BLaER1 (cell line): ENCODE measurements at regions not wholly inside any gene's neighbourhood (a gene's known extent, or its start where the extent isn't known, plus 50 kb on each side); places are given as distances from the start of the nearest gene placed in this dataset.
"Not testable (repeated sequence)": the region's sequence is repeated elsewhere in the genome, so short reads cannot be mapped to it uniquely, and the experiment has no call there.

Experiments
- H3K27ac ChIP-seq: shearing (Covaris generic); formaldehyde crosslinking; 2 replicates; pipeline ENCODE4 v1.8.1; 2022
- H3K27me3 ChIP-seq: shearing (Covaris generic); formaldehyde crosslinking; 2 replicates; pipeline ENCODE4 v1.8.1; 2022
- H3K36me3 ChIP-seq: shearing (Covaris generic); formaldehyde crosslinking; 2 replicates; pipeline ENCODE4 v1.8.1; 2022
- H3K4me1 ChIP-seq: shearing (Covaris generic); formaldehyde crosslinking; 2 replicates; pipeline ENCODE4 v1.8.1; 2022
- H3K4me2 ChIP-seq: shearing (Covaris generic); formaldehyde crosslinking; 2 replicates; pipeline ENCODE4 v1.8.1; 2022
- H3K4me3 ChIP-seq: shearing (Covaris generic); formaldehyde crosslinking; 2 replicates; pipeline ENCODE4 v1.8.1; 2022
- H3K9ac ChIP-seq: shearing (Covaris generic); formaldehyde crosslinking; 2 replicates; pipeline ENCODE4 v1.8.1; 2022
- H3K9me3 ChIP-seq: shearing (Covaris generic); formaldehyde crosslinking; 2 replicates; pipeline ENCODE4 v1.8.1; 2022
- H4K20me1 ChIP-seq: shearing (Covaris generic); formaldehyde crosslinking; 2 replicates; pipeline ENCODE4 v1.8.1; 2022
- Cebpa-rat ChIP-seq: shearing (Covaris generic); IDR thresholded peaks from 2 replicates; pipeline ENCODE4 v1.8.1; 2022

- no peaks in the 10 kb centered on the region for H3K9me3 ChIP-seq
- no peaks in the 10 kb centered on the region for H3K36me3 ChIP-seq
- no peaks in the 10 kb centered on the region for H4K20me1 ChIP-seq
- H3K4me3 ChIP-seq = no peak overlapping the region
- H3K27me3 ChIP-seq = no peaks in the 10 kb centered on the region
- no peak overlapping the region for H3K27ac ChIP-seq
- no peak overlapping the region for H3K9ac ChIP-seq
- no peaks in the 10 kb centered on the region for H3K4me1 ChIP-seq
- H3K4me2 ChIP-seq = no peak overlapping the region
- no peak for TF ChIP-seq Cebpa-rat
Measured at GRCh38 chr2:187679454-187679853, 125.2 kb upstream of the TFPI start.

- Histone ChIP-seq H3K27me3 (no peaks in the 10 kb centered on the region), H3K4me3 (no peak overlapping the region), H3K27ac (no peak overlapping the region), H3K4me1 (no peaks in the 10 kb centered on the region), H3K9me3 (no peaks in the 10 kb centered on the region), H3K36me3 (no peaks in the 10 kb centered on the region), H4K20me1 (no peaks in the 10 kb centered on the region), H3K9ac (no peak overlapping the region), H3K4me2 (no peak overlapping the region)
- no peak for TF ChIP-seq Cebpa-rat
Measured at GRCh38 chr2:187684174-187684573, 129.9 kb upstream of the TFPI start.

- H4K20me1 ChIP-seq = no peaks in the 10 kb centered on the region
- no peak overlapping the region for H3K27ac ChIP-seq
- no peaks in the 10 kb centered on the region for H3K4me1 ChIP-seq
- TF ChIP-seq Cebpa-rat = no peak
- no peaks in the 10 kb centered on the region for H3K27me3 ChIP-seq
- H3K9me3 ChIP-seq = no peaks in the 10 kb centered on the region
- H3K9ac ChIP-seq = no peak overlapping the region
- no peak overlapping the region for H3K4me2 ChIP-seq
- no peaks in the 10 kb centered on the region for H3K36me3 ChIP-seq
- no peak overlapping the region for H3K4me3 ChIP-seq
Measured at GRCh38 chr2:187686416-187687024, 132.3 kb upstream of the TFPI start.

GRCh38 chr2:187687585-187687984, 133.3 kb upstream of the TFPI start:
- Histone ChIP-seq H3K27me3 (no peaks in the 10 kb centered on the region), H3K4me2 (no peak overlapping the region), H3K27ac (no peak overlapping the region), H3K4me1 (no peaks in the 10 kb centered on the region), H3K36me3 (no peaks in the 10 kb centered on the region), H4K20me1 (no peaks in the 10 kb centered on the region), H3K9me3 (no peaks in the 10 kb centered on the region), H3K4me3 (no peak overlapping the region), H3K9ac (no peak overlapping the region)
- TF ChIP-seq Cebpa-rat = no peak

- H3K36me3 ChIP-seq = no peaks in the 10 kb centered on the region
- H3K4me3 ChIP-seq = no peak overlapping the region
- no peak overlapping the region for H3K4me2 ChIP-seq
- no peaks in the 10 kb centered on the region for H3K27me3 ChIP-seq
- H3K27ac ChIP-seq = no peak overlapping the region
- no peaks in the 10 kb centered on the region for H4K20me1 ChIP-seq
- H3K9me3 ChIP-seq = no peaks in the 10 kb centered on the region
- no peak for TF ChIP-seq Cebpa-rat
- no peak overlapping the region for H3K9ac ChIP-seq
- no peaks in the 10 kb centered on the region for H3K4me1 ChIP-seq
Measured at GRCh38 chr2:187689372-187689771, 135.1 kb upstream of the TFPI start.

GRCh38 chr2:187693923-187694322, 139.7 kb upstream of the TFPI start:
- H3K9ac ChIP-seq = no peak overlapping the region
- no peak overlapping the region for H3K4me2 ChIP-seq
- no peak overlapping the region for H3K4me3 ChIP-seq
- H3K36me3 ChIP-seq = no peaks in the 10 kb centered on the region
- H3K27me3 ChIP-seq = no peaks in the 10 kb centered on the region
- H3K4me1 ChIP-seq = no peaks in the 10 kb centered on the region
- no peak overlapping the region for H3K27ac ChIP-seq
- no peak for TF ChIP-seq Cebpa-rat
- no peaks in the 10 kb centered on the region for H3K9me3 ChIP-seq
- no peaks in the 10 kb centered on the region for H4K20me1 ChIP-seq

- not testable (repeated sequence) for H4K20me1 ChIP-seq, H3K36me3 ChIP-seq, H3K9ac ChIP-seq, H3K27me3 ChIP-seq, H3K27ac ChIP-seq, H3K4me2 ChIP-seq, H3K4me1 ChIP-seq, H3K4me3 ChIP-seq, H3K9me3 ChIP-seq
Measured at GRCh38 chr2:187696644-187697043, 142.4 kb upstream of the TFPI start.

- no peaks in the 10 kb centered on the region for H3K4me1 ChIP-seq
- H3K27me3 ChIP-seq = no peaks in the 10 kb centered on the region
- H3K9ac ChIP-seq = no peak overlapping the region
- TF ChIP-seq Cebpa-rat = no peak
- H4K20me1 ChIP-seq = no peaks in the 10 kb centered on the region
- no peaks in the 10 kb centered on the region for H3K36me3 ChIP-seq
- no peak overlapping the region for H3K27ac ChIP-seq
- no peak overlapping the region for H3K4me3 ChIP-seq
- H3K4me2 ChIP-seq = no peak overlapping the region
- no peaks in the 10 kb centered on the region for H3K9me3 ChIP-seq
Measured at GRCh38 chr2:187698374-187699110, 144.3 kb upstream of the TFPI start.

- H3K27ac ChIP-seq = no peak overlapping the region
- no peak overlapping the region for H3K9ac ChIP-seq
- H3K27me3 ChIP-seq = no peaks in the 10 kb centered on the region
- no peak for TF ChIP-seq Cebpa-rat
- no peak overlapping the region for H3K4me3 ChIP-seq
- no peaks in the 10 kb centered on the region for H3K4me1 ChIP-seq
- no peak overlapping the region for H3K4me2 ChIP-seq
- H4K20me1 ChIP-seq = no peaks in the 10 kb centered on the region
- H3K36me3 ChIP-seq = no peaks in the 10 kb centered on the region
- H3K9me3 ChIP-seq = no peaks in the 10 kb centered on the region
Measured at GRCh38 chr2:187702157-187702556, 147.9 kb upstream of the TFPI start.

GRCh38 chr2:187708272-187708671, 154.0 kb upstream of the TFPI start:
- Histone ChIP-seq H3K36me3 (no peaks in the 10 kb centered on the region), H3K9me3 (no peaks in the 10 kb centered on the region), H3K27ac (no peak overlapping the region), H3K4me3 (no peak overlapping the region), H3K4me2 (no peak overlapping the region), H3K4me1 (no peaks in the 10 kb centered on the region), H3K27me3 (no peaks in the 10 kb centered on the region), H4K20me1 (no peaks in the 10 kb centered on the region), H3K9ac (no peak overlapping the region)
- no peak for TF ChIP-seq Cebpa-rat
